Natural killer cell (primary cell): ENCODE measurements at regions not wholly inside any gene's neighbourhood (a gene's known extent, or its start where the extent isn't known, plus 50 kb on each side); places are given as distances from the start of the nearest gene placed in this dataset.

Experiments
- ATAC-seq, 3 donors: fragments of 150-1000 bp in 2 of 3; fragments of 200-7000 bp in 1 of 3; cut with Tn5 transposase; 1 replicate in 1 of 3; 2 replicates in 2 of 3; pipeline ENCODE4 v1.10.0; 2021; ENCODE audit warnings: mild to moderate bottlenecking in 2 of 3, moderate library complexity in 2 of 3
- DNase-seq, 2 donors: peaks; one replicate each; pipeline versions ENCODE4 v3.0.0 to v3.0.0-alpha.2; 2013 to 2021; ENCODE audit warnings: mixed read lengths in 1 of 2
- H3K27ac ChIP-seq: one replicate; pipeline ENCODE4 v1.5.1; 2013; ENCODE audit warnings: mild to moderate bottlenecking, low read length
- H3K27me3 ChIP-seq: one replicate; pipeline ENCODE4 v1.6.1; 2013; ENCODE audit warnings: low read length; ENCODE audit not compliant: control insufficient read depth, insufficient read depth
- H3K36me3 ChIP-seq: one replicate; pipeline ENCODE4 v1.6.1; 2013; ENCODE audit warnings: low read length; ENCODE audit not compliant: control insufficient read depth, insufficient read depth
- H3K4me1 ChIP-seq: one replicate; pipeline ENCODE4 v1.6.1; 2013; ENCODE audit warnings: low read length; ENCODE audit not compliant: control insufficient read depth, insufficient read depth
- H3K4me3 ChIP-seq: one replicate; pipeline ENCODE4 v1.5.1; 2013; ENCODE audit warnings: low read length
- H3K9me3 ChIP-seq: one replicate; pipeline ENCODE4 v1.6.1; 2013; ENCODE audit warnings: low read length; ENCODE audit not compliant: control insufficient read depth, insufficient read depth
- H3K27ac Mint-ChIP-seq, 2 donors: one replicate each; pipeline ENCODE4 v1.8.0; 2022; ENCODE audit warnings: mild to moderate bottlenecking in 2 of 2, mixed read lengths in 2 of 2, moderate library complexity in 1 of 2
- H3K27me3 Mint-ChIP-seq, 2 donors: one replicate each; pipeline ENCODE4 v1.8.0; 2022; ENCODE audit warnings: low read depth in 2 of 2, mixed read lengths in 2 of 2
- H3K36me3 Mint-ChIP-seq: one replicate; pipeline ENCODE4 v1.8.0; 2022; ENCODE audit warnings: mixed read lengths
- H3K4me1 Mint-ChIP-seq, 2 donors: one replicate each; pipeline ENCODE4 v1.8.0; 2022; ENCODE audit warnings: mixed read lengths in 2 of 2
- H3K4me3 Mint-ChIP-seq: one replicate; pipeline ENCODE4 v1.8.0; 2022; ENCODE audit warnings: mild to moderate bottlenecking, moderate library complexity, mixed read lengths
- H3K9me3 Mint-ChIP-seq, 2 donors: one replicate each; pipeline ENCODE4 v1.8.0; 2022; ENCODE audit warnings: mixed read lengths in 2 of 2
- WGBS: methylation state at CpG from one replicate; pipeline ENCODE4 v1.1.7; 2013; ENCODE audit warnings: missing lambda C conversion rate; ENCODE audit not compliant: insufficient coverage; 5-methylcytosine and 5-hydroxymethylcytosine counted together
- intact Hi-C: fragments of 100-400 bp; cut with micrococcal nuclease; formaldehyde crosslinking; loops from one replicate; pipeline ENCODE4 v1.14.2; 2022
- TF ChIP-seq, protein P1 (sequence below): fragments of 200-600 bp; IDR thresholded peaks from one replicate; pipeline ENCODE4 v1.8.0; 2022; ENCODE audit warnings: antibody characterized with exemption

DNA sequence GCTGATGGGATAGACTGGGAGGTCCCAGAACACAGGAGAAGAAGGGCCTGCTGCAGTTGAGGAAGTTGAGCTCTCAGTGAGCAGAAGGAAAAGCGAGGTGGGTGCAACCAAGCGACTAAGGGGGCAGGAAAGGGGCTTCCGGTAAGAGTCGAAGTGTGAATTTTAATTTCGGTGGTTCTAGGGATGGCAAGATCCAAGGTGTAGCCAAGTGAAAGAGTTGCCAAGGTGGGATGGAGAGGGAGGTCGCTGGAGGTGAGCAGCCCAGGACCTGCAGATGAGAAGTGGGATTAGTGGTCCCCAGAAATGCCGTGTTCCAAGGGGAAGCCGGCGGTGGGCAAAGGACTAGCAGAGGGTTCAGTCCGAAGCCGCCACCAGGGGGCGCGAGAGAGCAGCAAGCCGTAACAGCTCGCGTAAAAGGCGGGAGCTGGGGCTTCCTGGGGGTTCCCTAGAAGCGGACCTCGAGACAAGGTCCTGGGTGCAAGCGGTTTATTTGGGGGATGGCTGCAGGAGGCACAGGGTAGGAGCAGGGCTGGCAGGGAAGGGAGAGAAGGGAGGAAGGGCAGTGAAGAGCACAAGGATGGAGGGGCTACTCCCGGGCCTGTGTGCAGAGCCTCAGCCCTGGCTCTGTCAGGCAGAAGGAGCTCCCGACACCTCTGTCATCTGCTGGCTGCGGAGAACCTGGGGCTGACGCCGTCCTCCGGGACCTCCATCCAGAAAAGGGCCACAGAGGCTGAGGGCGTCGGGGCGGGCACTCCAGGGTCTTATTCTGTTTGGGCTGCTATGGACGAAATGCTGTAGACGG is 103.6 kb downstream of the PAX1 start:
- DNase-seq (peak in 1 of 2 donors; percentile 17), ATAC-seq (no peak)
- intact Hi-C loops, result loop anchor here (10.0 kb wide), 1 partner anchor 1536 kb away; no protein-coding TSS in a partner anchor
- no peak overlapping the region for H3K27ac ChIP-seq
- Mint-ChIP-seq H3K9me3 (peaks cover 5 to 13% of the 10 kb centered on the region in 2 donors), H3K27ac (no peak overlapping the region), H3K4me3 (no peak overlapping the region), H3K36me3 (no peaks in the 10 kb centered on the region), H3K4me1 (peaks cover 0 to 8% of the 10 kb centered on the region in 2 donors), H3K27me3 (no peaks in the 10 kb centered on the region)
- no peaks in the 10 kb centered on the region for H3K9me3 ChIP-seq
- WGBS, result 43% methylated on average over 31 of the region's 31 CpGs
- no peak overlapping the region for H3K4me3 ChIP-seq
- H3K27me3 ChIP-seq, result no peaks in the 10 kb centered on the region
- TF ChIP-seq, protein P1, sequence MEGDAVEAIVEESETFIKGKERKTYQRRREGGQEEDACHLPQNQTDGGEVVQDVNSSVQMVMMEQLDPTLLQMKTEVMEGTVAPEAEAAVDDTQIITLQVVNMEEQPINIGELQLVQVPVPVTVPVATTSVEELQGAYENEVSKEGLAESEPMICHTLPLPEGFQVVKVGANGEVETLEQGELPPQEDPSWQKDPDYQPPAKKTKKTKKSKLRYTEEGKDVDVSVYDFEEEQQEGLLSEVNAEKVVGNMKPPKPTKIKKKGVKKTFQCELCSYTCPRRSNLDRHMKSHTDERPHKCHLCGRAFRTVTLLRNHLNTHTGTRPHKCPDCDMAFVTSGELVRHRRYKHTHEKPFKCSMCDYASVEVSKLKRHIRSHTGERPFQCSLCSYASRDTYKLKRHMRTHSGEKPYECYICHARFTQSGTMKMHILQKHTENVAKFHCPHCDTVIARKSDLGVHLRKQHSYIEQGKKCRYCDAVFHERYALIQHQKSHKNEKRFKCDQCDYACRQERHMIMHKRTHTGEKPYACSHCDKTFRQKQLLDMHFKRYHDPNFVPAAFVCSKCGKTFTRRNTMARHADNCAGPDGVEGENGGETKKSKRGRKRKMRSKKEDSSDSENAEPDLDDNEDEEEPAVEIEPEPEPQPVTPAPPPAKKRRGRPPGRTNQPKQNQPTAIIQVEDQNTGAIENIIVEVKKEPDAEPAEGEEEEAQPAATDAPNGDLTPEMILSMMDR, result peak; percentile 54
- H3K4me1 ChIP-seq, result no peaks in the 10 kb centered on the region
- H3K36me3 ChIP-seq, result no peaks in the 10 kb centered on the region

DNA sequence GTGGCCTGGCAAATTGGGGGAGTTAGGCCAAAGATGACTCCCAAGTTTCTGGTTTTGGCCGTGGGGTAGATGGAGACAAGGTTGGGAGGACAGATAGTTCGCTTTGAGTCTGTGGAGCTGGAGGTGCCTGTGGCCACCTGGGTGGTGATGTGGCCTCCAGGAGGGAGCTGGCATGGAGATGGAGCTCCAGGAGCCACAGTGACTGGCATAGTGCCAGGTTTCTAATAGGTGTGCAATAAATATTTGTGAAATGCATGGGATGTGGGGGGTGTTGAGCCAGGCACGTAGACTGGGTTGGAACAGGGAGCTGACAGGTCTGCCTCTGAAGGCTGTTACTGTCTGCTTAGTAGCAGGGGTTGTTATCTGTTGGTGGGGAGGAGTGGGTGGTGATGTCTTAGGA is 102.7 kb downstream of the PAX1 start:
- H3K4me3 ChIP-seq, result no peak overlapping the region
- DNase-seq (no peak), ATAC-seq (no peak)
- intact Hi-C loops, result loop anchor here (10.0 kb wide), 1 partner anchor 1537 kb away; no protein-coding TSS in a partner anchor
- TF ChIP-seq, protein P1, result no peak
- H3K27me3 ChIP-seq, result no peaks in the 10 kb centered on the region
- peaks cover 0 to 8% of the 10 kb centered on the region in 2 donors for H3K4me1 Mint-ChIP-seq
- H3K9me3 ChIP-seq, result no peaks in the 10 kb centered on the region
- H3K36me3 Mint-ChIP-seq, result no peaks in the 10 kb centered on the region
- peaks cover 4 to 6% of the 10 kb centered on the region in 2 donors for H3K9me3 Mint-ChIP-seq
- H3K27ac ChIP-seq, result no peak overlapping the region
- H3K27me3 Mint-ChIP-seq, result no peaks in the 10 kb centered on the region
- no peak overlapping the region for H3K27ac Mint-ChIP-seq
- no peak overlapping the region for H3K4me3 Mint-ChIP-seq
- WGBS, result 81% methylated on average over 3 of the region's 3 CpGs
- no peaks in the 10 kb centered on the region for H3K36me3 ChIP-seq
- no peaks in the 10 kb centered on the region for H3K4me1 ChIP-seq

DNA sequence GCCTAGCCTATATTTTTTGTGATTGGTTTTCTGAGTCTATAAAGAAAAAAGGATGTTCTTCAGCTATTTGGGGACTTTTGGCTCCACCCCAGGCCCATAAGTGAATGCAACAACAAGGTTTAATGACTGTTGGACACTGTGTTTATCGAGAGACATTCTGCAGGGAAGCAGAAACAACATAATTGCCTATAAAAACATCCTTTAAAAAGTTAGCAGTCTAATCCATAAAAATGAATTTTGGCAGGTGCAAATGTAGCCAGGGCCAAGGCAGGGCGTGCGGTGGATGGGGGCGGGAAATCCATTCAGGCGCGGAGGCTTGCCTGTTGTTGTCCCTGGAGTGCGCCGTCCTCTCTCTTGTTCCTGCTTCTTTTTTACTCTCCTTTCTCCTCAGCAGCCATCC is 99.3 kb downstream of the PAX1 start:
- no peaks in the 10 kb centered on the region for H3K36me3 ChIP-seq
- Mint-ChIP-seq H3K4me3 (no peak overlapping the region), H3K27me3 (no peaks in the 10 kb centered on the region), H3K36me3 (no peaks in the 10 kb centered on the region), H3K27ac (no peak overlapping the region), H3K4me1 (peaks cover 0 to 8% of the 10 kb centered on the region in 2 donors), H3K9me3 (peaks cover 4 to 6% of the 10 kb centered on the region in 2 donors)
- DNase-seq (no peak), ATAC-seq (no peak)
- no peak overlapping the region for H3K27ac ChIP-seq
- no peak overlapping the region for H3K4me3 ChIP-seq
- 95% methylated on average over 8 of the region's 8 CpGs for whole genome bisulfite sequencing
- no peaks in the 10 kb centered on the region for H3K9me3 ChIP-seq
- no peaks in the 10 kb centered on the region for H3K27me3 ChIP-seq
- TF ChIP-seq, protein P1, result no peak
- no peaks in the 10 kb centered on the region for H3K4me1 ChIP-seq
- intact Hi-C loops, result loop anchor here (10.0 kb wide), 1 partner anchor 1540 kb away; no protein-coding TSS in a partner anchor
